ENCODE measurements at regions not wholly inside any gene's neighbourhood (a gene's known extent, or its start where the extent isn't known, plus 50 kb on each side); places are given as distances from the start of the nearest gene placed in this dataset.

DNA sequence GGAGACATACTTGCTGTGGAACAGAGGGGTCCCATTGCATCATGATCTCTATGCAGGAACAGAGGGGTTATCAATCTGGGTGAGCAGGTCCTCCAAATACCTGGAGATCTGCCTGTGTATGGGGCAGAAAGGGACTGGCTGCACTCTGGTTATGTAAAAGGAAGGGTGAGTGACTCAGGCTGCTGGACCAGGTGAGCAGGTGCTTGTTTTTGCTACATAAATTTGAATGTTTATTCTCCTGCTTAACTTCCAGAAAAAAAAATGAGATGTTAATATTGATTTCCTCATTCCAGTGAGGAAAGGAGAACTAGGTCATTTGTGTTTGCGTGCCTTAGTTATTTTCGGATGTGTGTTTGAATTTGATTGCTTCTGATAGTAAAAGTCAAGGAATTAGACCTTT lies 225.8 kb upstream of the TRAM1L1 start:
- Histone ChIP-seq H3K4me3 (no peak overlapping the region), H3K27me3 (no peaks in the 10 kb centered on the region), H3K27ac (no peak overlapping the region), H3K4me1 (no peaks in the 10 kb centered on the region), H3K36me3 (no peaks in the 10 kb centered on the region), H3K9me3 (no peaks in the 10 kb centered on the region)
- TF ChIP-seq, protein P1, sequence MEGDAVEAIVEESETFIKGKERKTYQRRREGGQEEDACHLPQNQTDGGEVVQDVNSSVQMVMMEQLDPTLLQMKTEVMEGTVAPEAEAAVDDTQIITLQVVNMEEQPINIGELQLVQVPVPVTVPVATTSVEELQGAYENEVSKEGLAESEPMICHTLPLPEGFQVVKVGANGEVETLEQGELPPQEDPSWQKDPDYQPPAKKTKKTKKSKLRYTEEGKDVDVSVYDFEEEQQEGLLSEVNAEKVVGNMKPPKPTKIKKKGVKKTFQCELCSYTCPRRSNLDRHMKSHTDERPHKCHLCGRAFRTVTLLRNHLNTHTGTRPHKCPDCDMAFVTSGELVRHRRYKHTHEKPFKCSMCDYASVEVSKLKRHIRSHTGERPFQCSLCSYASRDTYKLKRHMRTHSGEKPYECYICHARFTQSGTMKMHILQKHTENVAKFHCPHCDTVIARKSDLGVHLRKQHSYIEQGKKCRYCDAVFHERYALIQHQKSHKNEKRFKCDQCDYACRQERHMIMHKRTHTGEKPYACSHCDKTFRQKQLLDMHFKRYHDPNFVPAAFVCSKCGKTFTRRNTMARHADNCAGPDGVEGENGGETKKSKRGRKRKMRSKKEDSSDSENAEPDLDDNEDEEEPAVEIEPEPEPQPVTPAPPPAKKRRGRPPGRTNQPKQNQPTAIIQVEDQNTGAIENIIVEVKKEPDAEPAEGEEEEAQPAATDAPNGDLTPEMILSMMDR (IDR thresholded peaks at IDR 0.05): no peak
- DNase-seq (no peak), ATAC-seq (ENCODE audit: low FRiP score in 2 of 2) (no peak)
- WGBS, 2 donors: 57 to 65% methylated on average over 2 of the region's 2 CpGs

DNA sequence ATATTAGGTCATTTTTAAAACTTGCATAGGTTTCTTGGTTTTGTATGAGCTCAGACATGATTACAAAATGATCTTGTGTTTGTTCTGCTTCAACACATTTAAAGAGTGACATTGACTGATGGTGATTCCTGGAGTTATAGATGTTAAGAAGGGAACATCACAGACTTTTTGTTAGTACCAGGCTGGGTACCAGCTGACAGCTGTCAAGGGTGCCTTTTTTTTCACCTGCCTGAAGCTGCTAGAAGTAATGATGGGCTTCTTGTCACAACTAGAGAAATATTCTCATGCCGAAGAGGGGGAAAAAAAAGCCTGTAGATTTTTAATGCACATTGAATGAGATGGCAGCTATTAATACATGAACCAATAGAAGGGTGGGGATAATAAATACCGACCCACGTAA lies 226.6 kb upstream of the TRAM1L1 start:
- Histone ChIP-seq H3K4me3 (no peak overlapping the region), H3K27ac (no peak overlapping the region), H3K9me3 (no peaks in the 10 kb centered on the region), H3K36me3 (no peaks in the 10 kb centered on the region), H3K4me1 (no peaks in the 10 kb centered on the region), H3K27me3 (no peaks in the 10 kb centered on the region)
- no peak for TF ChIP-seq POLR2A (IDR thresholded peaks at IDR 0.05)
- TF ChIP-seq, protein P1 (IDR thresholded peaks at IDR 0.05): no peak
- no peak for TF ChIP-seq POLR2AphosphoS5 (IDR thresholded peaks at IDR 0.05)
- ATAC-seq (ENCODE audit: low FRiP score in 2 of 2) (no peak), DNase-seq (no peak)
- 87 to 94% methylated on average over 3 of the region's 3 CpGs for WGBS, 2 donors

DNA sequence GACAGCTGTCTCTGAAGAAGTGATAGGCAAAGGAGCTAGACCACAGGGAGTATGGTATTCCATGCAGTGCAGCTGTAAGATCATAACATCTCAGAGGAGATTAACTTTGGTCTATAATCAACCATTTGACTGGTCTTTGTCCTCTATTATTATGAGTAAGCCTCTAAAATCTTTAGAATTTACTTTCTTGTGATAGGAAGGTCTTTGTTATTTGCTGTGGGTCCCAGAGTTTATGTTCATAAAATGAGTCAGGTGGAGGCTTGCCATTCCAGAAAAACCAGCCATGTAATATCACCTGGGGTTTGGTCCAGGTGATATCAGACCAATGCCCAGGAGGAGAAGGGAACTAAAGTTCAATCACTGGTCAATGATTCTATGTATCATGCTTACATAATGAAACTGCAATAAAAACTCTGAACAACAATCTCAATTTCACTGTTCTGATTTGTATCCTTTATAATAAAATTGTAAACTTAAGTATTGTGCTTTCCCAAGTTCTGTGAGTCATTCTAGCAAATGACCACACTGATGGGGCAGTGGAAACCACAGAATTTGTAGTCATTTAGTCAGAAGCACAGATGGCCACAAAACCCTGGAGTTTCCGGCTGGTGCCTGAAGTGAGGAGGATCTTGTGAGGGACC lies 239.6 kb upstream of the TRAM1L1 start:
- Histone ChIP-seq H3K9me3 (no peaks in the 10 kb centered on the region), H3K36me3 (no peaks in the 10 kb centered on the region), H3K4me3 (no peak overlapping the region), H3K4me1 (no peaks in the 10 kb centered on the region), H3K27ac (no peak overlapping the region), H3K27me3 (no peaks in the 10 kb centered on the region)
- ATAC-seq (ENCODE audit: low FRiP score in 2 of 2) (no peak), DNase-seq (no peak)
- 100% methylated on average over 1 of the region's 1 CpG for WGBS, 2 donors
- TF ChIP-seq, protein P1 (IDR thresholded peaks at IDR 0.05): no peak
- no peak for TF ChIP-seq POLR2A (IDR thresholded peaks at IDR 0.05)
- no peak for TF ChIP-seq EP300 (IDR thresholded peaks at IDR 0.05)
- TF ChIP-seq POLR2AphosphoS5 (IDR thresholded peaks at IDR 0.05): no peak

- 49 to 72% methylated on average over 3 of the region's 3 CpGs for WGBS, 2 donors
- Histone ChIP-seq H3K4me1 (no peaks in the 10 kb centered on the region), H3K36me3 (no peaks in the 10 kb centered on the region), H3K4me3 (no peak overlapping the region), H3K27ac (no peak overlapping the region), H3K9me3 (no peaks in the 10 kb centered on the region), H3K27me3 (no peaks in the 10 kb centered on the region)
- DNase-seq (no peak), ATAC-seq (ENCODE audit: low FRiP score in 2 of 2) (no peak)
- no peak for TF ChIP-seq POLR2AphosphoS5 (IDR thresholded peaks at IDR 0.05)
These were observed 240.7 kb upstream of the TRAM1L1 start for GRCh38 chr4:117326091-117326490.

DNA sequence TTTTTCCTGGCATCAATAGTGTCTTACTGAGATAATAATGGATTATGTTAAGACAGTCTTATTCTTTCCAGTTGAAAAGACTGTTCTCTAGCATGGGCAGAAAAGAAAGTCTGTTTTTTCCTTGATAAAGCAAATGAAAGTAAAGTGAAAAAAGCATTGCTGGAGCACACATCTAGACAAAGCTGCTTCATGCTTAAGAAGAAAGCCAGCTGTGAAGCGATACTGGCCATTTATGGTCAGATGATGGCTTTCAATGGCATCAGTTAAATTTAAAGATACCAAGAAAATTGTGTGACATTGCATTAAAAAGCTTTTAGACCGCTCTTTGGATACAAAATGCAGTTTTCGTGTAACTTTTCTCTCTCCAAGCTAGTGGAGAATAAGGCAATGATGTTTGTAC lies 242.1 kb upstream of the TRAM1L1 start:
- H3K27ac ChIP-seq: no peak overlapping the region
- H3K36me3 ChIP-seq: no peaks in the 10 kb centered on the region
- DNase-seq: no peak

More for the DNA sequence above, 242.1 kb upstream of the TRAM1L1 start:
- H3K9me3 ChIP-seq: no peaks in the 10 kb centered on the region
- H3K4me3 ChIP-seq: no peak overlapping the region
- TF ChIP-seq POLR2A (IDR thresholded peaks at IDR 0.05) (no peak), EP300 (IDR thresholded peaks at IDR 0.05) (no peak), POLR2AphosphoS5 (IDR thresholded peaks at IDR 0.05) (no peak)
- TF ChIP-seq, protein P1 (IDR thresholded peaks at IDR 0.05): no peak
- no peak for ATAC-seq (ENCODE audit: low FRiP score in 2 of 2)
- H3K27me3 ChIP-seq: no peaks in the 10 kb centered on the region
- WGBS, 2 donors: 78 to 89% methylated on average over 3 of the region's 3 CpGs
- H3K4me1 ChIP-seq: no peaks in the 10 kb centered on the region
